A673 (cell line): ENCODE measurements at regions not wholly inside any gene's neighbourhood (a gene's known extent, or its start where the extent isn't known, plus 50 kb on each side); places are given as distances from the start of the nearest gene placed in this dataset.

ENCODE experiments used
- CTCF ChIP-seq: fragments of 300-800, 200-600 bp; sonication (generic); conservative IDR thresholded peaks from 2 replicates; pipeline ENCODE4 v1.5.1; 2017; ENCODE audit warnings: low read depth, mild to moderate bottlenecking, antibody characterized with exemption, low read length, moderate library complexity, mixed read lengths
- EZH2 ChIP-seq: fragments of 200-600 bp; sonication (generic); IDR thresholded peaks from 2 replicates; pipeline ENCODE4 v1.6.1; 2017; ENCODE audit warnings: borderline replicate concordance, low read depth, mild to moderate bottlenecking, mixed read lengths, antibody characterized with exemption, low read length; ENCODE audit not compliant: poor library complexity, severe bottlenecking

- no peak for TF ChIP-seq CTCF
- TF ChIP-seq EZH2 = no peak
Measured at GRCh38 chr1:29649189-29650040, 413.1 kb downstream of the PTPRU start.
